ENCODE measurements at regions not wholly inside any gene's neighbourhood (a gene's known extent, or its start where the extent isn't known, plus 50 kb on each side); places are given as distances from the start of the nearest gene placed in this dataset.

DNA sequence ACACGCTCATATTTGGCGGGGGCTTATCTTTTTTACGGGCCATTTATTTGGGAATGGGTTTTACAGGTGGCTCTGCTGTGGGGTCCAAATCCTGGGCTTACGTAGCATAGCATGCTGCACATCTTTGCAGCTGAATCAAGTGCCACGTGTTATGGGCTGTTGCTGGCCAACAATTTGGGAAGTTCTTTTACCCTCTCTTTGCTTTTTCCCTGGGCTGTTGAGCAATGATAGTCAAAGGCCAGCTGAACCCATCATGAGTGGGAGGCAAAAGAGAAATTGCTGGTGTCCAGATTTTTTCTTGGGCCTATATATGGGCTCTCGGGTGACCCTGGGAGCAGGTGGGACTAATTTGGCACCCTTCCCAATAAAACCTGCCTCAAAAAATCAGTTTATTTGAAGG, 209.3 kb upstream of the SATB1 start:
- ChIA-PET POLR2A (ENCODE audit: unreplicated experiment) (no interaction called here), CTCF (no interaction called here)
- TF ChIP-seq EZH2 (IDR thresholded peaks at IDR 0.05; ENCODE audit: low read depth) (no peak), CTCF (conservative IDR thresholded peaks at IDR 0.05) (no peak)
- no peak for DNase-seq
- H3K27me3 ChIP-seq (ENCODE audit: insufficient read depth, low read depth) = no peaks in the 10 kb centered on the region
- intact Hi-C loops (cut with micrococcal nuclease; ENCODE audit: unreplicated experiment) = no loop called here
- BruUV-seq (replicated peaks) = no TSS peak
- no peaks in the 10 kb centered on the region for H3K4me1 ChIP-seq (replicated peaks; ENCODE audit: insufficient read depth)
- H3K9me2 ChIP-seq (ENCODE audit: insufficient read depth) = no peaks in the 10 kb centered on the region
- no peak overlapping the region for H3K4me2 ChIP-seq
- H3K27ac ChIP-seq = no peak overlapping the region
- H4K20me1 ChIP-seq (ENCODE audit: insufficient read depth) = no peaks in the 10 kb centered on the region
- H3K79me2 ChIP-seq (ENCODE audit: low read depth) = no peaks in the 10 kb centered on the region
- no peaks in the 10 kb centered on the region for H3F3A ChIP-seq (ENCODE audit: insufficient read depth, low read depth)
- no peaks in the 10 kb centered on the region for H3K36me3 ChIP-seq (ENCODE audit: low read depth)
- H3K4me3 ChIP-seq = no peak overlapping the region
- no peaks in the 10 kb centered on the region for H3K9me3 ChIP-seq (ENCODE audit: insufficient read depth, low read depth)
- H2AFZ ChIP-seq = no peak overlapping the region; the same call in 1 of the 2 replicates

GRCh38 chr3:18633002-18633401, 207.9 kb upstream of the SATB1 start:
- Histone ChIP-seq H3K27ac (no peak overlapping the region), H3K9me3 (ENCODE audit: insufficient read depth, low read depth) (no peaks in the 10 kb centered on the region), H3K9me2 (ENCODE audit: insufficient read depth) (no peaks in the 10 kb centered on the region), H3K4me3 (no peak overlapping the region), H3F3A (ENCODE audit: insufficient read depth, low read depth) (no peaks in the 10 kb centered on the region), H3K4me1 (replicated peaks; ENCODE audit: insufficient read depth) (no peaks in the 10 kb centered on the region), H3K36me3 (ENCODE audit: low read depth) (no peaks in the 10 kb centered on the region), H3K27me3 (ENCODE audit: insufficient read depth, low read depth) (no peaks in the 10 kb centered on the region), H3K79me2 (ENCODE audit: low read depth) (no peaks in the 10 kb centered on the region), H3K4me2 (no peak overlapping the region), H4K20me1 (ENCODE audit: insufficient read depth) (no peaks in the 10 kb centered on the region), H2AFZ (no peak overlapping the region)
- intact Hi-C loops (cut with micrococcal nuclease; ENCODE audit: unreplicated experiment) = no loop called here
- DNase-seq = no peak
- no TSS peak for BruUV-seq (replicated peaks)
- TF ChIP-seq EZH2 (IDR thresholded peaks at IDR 0.05; ENCODE audit: low read depth) (no peak), CTCF (conservative IDR thresholded peaks at IDR 0.05) (no peak)
- CTCF ChIA-PET = no interaction called here
- POLR2A ChIA-PET (ENCODE audit: unreplicated experiment) = no interaction called here

DNA sequence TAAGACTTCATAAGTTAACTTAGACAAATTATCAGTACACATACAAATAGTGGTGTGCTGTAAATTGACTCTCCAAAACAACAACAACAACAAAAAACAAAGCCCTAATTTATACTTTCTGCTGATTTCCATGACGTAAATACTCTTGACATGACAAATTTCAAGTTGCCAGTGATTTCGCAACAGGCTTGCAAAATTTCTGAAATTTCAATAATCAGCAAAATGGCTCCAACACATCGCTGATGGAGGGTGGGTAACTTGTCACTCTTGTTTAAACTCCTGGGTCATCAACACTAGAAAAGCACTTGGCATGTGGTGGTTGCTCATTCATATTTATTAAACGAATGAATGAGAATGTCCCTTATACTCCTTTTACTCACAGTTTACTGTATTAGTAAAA, 205.2 kb upstream of the SATB1 start:
- no peak overlapping the region for H3K4me2 ChIP-seq
- H3K4me3 ChIP-seq = no peak overlapping the region
- H3K79me2 ChIP-seq (ENCODE audit: low read depth) = no peaks in the 10 kb centered on the region
- DNase-seq = no peak
- no peaks in the 10 kb centered on the region for H3K4me1 ChIP-seq (replicated peaks; ENCODE audit: insufficient read depth)
- intact Hi-C loops (cut with micrococcal nuclease; ENCODE audit: unreplicated experiment) = no loop called here
- CTCF ChIA-PET = no interaction called here
- H3K9me3 ChIP-seq (ENCODE audit: insufficient read depth, low read depth) = no peaks in the 10 kb centered on the region; the same call in 1 of the 2 replicates
- no peaks in the 10 kb centered on the region for H4K20me1 ChIP-seq (ENCODE audit: insufficient read depth)
- no peaks in the 10 kb centered on the region for H3F3A ChIP-seq (ENCODE audit: insufficient read depth, low read depth)
- no peaks in the 10 kb centered on the region for H3K27me3 ChIP-seq (ENCODE audit: insufficient read depth, low read depth)
- TF ChIP-seq EZH2 (IDR thresholded peaks at IDR 0.05; ENCODE audit: low read depth) = no peak
- no peak for TF ChIP-seq CTCF (conservative IDR thresholded peaks at IDR 0.05)
- H2AFZ ChIP-seq = no peak overlapping the region
- POLR2A ChIA-PET (ENCODE audit: unreplicated experiment) = no interaction called here
- no peak overlapping the region for H3K27ac ChIP-seq
- H3K9me2 ChIP-seq (ENCODE audit: insufficient read depth) = no peaks in the 10 kb centered on the region
- BruUV-seq (replicated peaks) = no TSS peak
- H3K36me3 ChIP-seq (ENCODE audit: low read depth) = no peaks in the 10 kb centered on the region
